GM21529 (cell line): ENCODE measurements at regions not wholly inside any gene's neighbourhood (a gene's known extent, or its start where the extent isn't known, plus 50 kb on each side); places are given as distances from the start of the nearest gene placed in this dataset.

ENCODE experiments used
- ATAC-seq: cut with Tn5 transposase; IDR thresholded peaks from one replicate; pipeline ENCODE4 v1.9.1; 2021; ENCODE audit not compliant: unreplicated experiment

DNA sequence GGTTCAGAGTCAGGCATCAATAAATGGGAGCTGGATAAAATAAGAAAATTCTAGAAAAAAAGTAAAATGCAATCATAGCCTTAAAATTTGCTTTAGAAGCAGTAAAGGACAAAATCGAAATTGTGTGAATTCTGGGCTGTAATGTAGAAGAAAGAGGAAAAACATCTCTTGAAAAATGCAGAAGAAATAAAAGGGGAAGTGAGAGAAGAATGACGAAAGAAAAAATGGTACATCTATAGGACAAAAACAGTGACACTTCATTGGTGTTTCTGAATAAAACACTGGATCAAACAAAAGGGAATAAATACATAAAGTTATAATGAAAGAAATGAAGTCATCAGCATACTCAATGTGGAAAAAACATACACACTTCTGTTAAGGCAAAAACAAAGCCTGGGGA is 642.3 kb downstream of the ACTL7B start:
- ATAC-seq = no peak

DNA sequence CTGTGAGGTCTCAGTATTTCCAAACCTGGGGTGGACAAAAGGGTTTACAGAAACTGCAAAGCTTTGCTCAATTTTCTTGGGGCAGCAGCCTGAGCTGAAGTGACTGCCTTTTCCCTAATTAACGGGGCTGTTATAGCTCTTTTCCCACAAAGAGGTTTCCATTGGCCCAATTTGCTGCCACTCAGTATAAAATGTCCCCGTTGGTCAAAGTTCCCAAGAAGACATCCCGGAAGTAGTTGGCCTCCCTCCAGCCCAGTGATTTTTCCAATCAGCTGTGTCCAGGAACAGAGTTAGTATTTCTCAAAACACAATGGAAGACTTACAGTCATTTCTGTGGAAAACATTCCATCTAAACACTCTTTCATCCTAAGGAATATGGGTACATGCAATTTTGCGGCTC is 643.6 kb downstream of the ACTL7B start:
- no peak for ATAC-seq

DNA sequence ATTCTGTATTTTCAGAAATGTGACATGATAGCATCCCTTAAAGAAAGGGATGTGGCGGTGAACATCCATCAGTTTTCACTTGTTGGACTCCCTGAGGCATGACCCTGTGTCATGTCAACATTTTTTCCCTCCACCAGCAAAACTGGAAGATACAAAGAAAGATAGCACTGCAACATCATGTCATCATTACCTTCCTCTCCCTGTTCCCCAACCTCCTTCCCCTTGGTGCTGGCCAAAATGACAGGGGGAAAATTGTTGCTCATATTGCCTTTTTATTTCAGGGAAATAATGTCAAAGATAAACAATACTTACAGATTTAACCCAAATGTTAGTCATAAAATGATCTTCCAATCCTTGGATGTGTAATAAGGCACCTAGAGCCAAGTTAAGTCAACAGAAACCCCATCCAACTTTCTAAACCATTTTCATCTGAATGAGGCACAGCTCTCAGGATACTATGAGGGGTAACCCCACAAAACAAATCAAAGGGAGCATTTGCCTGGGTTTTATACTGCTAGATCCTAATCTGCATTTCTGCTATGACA is 644.3 kb downstream of the ACTL7B start:
- ATAC-seq = no peak

DNA sequence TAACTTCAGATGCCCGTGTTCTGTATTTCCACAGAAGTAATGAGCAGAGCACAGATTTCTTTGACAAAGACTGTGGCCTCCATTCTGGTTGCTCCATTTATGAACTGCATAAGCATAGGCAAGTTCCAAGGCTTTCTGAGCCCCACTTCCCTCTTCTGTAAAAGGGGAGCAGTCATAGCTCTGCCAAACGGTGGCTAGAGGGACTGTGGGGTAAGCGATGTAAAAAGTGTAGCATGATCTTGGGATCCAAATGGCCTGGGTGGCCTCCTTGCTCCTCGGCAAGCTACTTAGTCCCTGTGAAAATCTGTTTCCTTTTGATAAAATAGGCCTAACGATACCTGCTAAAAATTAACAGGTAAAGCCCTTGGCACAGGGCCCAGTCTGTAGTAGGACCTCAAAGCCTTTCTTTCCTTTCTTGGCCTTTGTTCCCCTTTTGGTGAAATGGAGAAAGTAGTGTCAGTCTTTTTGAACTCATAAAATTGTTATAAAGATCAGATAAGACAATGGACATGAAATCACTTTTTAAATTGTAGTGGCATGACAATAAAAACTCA is 646.6 kb downstream of the ACTL7B start:
- ATAC-seq = no peak

DNA sequence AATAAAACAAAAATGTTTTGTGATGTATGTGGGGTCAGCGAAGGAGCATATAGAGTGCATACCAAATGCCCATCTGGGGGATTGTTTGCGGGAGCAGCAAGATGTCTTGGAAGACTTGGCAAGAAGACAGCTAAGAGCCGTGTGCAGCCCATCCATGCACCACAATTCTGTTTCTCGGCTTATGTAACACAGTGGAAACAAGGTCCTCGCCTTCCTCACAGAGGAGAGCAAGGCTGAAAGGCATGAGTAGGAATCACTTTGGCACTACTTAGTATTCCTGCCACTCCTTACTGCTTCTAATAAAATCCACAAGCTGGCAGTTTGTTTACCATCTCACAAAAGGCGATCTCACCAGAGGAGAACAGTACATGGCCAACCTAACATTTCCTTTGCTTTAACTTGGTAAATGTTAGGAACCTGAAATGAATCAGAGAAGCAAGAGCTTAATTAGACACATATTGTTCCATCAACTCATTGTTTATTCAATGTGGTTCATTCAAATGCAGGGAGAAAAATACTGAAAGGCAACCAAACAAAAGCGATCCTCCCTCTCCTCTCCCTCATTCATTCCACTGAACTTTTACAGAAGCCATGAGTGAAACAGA is 648.1 kb downstream of the ACTL7B start:
- no peak for ATAC-seq

GRCh38 chr9:108205276-108205675 is 650.5 kb downstream of the ACTL7B start:
- no peak for ATAC-seq

- ATAC-seq = no peak
Observed at GRCh38 chr9:108197899-108198298, 657.9 kb downstream of the ACTL7B start.

DNA sequence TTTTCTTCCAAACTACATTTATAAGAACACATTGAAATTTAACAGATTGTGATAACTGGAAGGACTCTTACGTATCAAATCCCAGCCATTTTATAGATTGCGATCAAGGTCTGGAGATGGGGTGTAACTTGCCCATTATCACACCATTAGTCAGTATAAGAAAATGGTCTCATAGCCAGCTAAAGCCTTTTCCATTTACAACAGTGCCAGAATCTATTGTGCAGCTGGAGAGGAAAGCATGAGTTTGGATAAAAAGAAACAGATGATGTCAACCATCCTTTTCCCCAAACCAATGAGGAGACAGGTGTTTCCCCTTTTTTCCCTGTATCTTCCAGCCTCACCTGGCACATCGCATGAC is 658.8 kb downstream of the ACTL7B start:
- no peak for ATAC-seq

- no peak for ATAC-seq
Observed at GRCh38 chr9:108196332-108197007, 659.3 kb downstream of the ACTL7B start.

- no peak for ATAC-seq
Observed at GRCh38 chr9:108194154-108194553, 661.6 kb downstream of the ACTL7B start.

DNA sequence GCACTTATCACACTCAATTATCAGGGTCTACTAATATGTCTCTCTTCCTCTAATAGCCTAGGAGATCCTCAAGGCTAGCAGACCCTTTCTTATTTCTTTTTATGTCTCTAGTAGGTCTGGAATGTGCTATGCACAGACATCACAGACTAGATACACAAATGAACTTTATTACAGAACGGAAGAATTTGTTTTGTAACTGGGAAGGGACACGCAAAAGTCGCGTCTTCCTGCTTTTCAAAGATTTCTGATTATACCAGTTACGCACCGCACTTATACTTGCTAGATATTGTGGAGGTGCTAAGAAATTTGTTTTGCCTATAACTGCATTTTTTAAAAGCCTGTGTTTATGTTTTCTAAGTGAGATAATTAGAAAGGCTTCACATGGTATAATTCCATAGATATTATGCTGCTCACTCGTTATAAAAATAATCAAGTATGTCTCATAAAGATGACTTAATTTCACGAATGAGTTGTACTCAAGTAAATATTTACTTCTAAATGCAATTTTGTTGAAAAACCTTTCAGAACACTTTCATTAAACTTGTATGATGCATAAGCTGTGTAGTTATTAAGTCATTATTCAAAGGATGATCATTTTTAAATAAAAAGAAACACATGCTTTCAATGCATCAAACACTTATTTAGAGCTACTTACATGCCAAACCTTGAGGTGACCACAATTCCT is 662.6 kb downstream of the ACTL7B start:
- no peak for ATAC-seq

DNA sequence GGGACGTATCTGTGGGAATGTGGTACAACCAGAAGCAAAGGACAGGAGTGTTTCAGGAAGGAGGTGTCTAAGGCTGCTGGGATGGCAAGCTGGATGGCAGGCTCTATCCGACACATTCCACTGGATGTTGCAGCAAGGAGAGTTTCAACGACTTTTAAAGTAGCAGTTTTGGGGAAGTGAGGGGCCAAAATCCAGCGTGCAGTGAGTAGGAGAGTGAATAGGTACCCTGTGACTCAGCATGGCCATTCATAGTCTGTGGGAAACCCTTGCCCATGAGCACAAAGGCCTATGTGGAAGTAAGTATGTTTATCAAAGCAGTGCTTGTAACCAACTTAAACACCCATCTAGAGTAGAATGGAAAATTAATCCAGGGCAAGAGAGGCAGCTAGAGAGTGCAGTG is 664.7 kb downstream of the ACTL7B start:
- ATAC-seq = no peak

DNA sequence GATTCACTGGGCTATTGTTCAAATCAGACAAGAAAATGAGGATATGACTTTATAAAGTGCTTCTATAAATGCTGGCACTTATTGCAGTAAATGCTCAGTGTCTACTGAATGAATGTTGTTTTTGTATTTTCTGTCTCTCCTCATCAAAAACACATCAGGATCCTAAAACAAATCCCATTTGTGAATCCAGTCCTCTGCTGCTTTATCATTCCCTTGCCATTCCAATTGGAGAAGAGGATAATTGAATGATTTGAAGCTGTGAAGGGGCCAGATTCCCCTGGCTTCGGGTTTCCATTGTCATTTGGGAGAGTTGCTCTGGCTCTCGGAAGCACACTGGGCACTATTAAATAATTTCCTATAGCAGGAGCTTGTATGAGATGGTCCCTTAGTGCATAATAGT is 666.8 kb downstream of the ACTL7B start:
- ATAC-seq = no peak

GRCh38 chr9:108188482-108188881 is 667.3 kb downstream of the ACTL7B start:
- ATAC-seq = no peak

DNA sequence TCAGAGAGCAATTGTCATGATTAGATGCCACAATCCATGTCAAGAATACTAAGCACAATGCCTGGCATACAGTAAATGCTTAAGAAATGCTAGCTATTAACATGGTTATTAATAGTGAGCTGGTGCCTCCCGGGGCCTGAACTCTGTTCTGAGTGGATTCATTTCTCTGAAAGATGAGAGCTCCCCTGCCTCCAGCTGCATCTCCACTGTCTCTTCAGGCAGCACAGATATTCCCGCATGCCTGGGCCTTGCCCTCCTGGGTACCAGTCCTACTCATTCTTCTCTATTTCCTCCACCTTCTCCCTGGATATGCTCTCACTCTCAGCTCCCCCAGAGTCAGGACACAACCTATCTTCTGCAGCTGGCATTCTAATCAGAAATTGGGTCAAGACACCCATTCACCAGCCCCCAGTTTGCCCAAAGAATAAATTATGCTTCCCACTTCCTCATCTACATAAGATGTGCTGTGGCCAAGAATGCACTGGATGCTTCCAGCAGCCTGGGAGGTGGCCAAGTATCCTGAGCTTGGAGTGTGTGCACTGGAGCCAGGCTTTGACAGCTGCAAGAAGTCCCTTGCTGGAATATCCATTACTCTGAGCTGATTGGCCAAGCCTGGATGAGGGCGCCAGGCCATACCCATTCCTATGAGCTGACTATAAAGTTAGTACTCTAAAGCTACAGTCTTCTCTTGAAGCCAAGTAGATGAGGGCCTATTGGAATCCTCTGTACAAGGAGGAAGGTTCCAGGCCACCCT is 669.0 kb downstream of the ACTL7B start:
- no peak for ATAC-seq

DNA sequence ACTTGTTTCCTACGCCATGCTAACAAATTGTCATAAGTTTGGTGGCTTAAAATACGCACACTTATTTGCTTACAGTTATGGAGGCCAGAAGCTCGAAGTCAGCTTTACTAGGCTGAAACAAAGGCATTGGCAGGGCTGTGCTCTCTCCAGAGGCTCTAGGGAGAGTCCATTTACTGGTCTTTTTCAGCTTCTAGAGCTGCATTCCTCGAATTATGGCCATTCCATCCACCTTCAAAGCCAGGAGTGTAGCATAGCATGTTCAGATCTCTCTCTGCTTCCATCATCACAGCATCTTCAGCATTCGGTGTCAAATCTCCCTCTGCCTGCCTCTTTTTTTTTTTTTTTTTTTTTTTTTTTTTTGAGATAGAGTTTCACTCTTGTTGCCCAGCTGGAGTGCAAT is 670.2 kb downstream of the ACTL7B start:
- ATAC-seq = no peak

GRCh38 chr9:108184941-108185340 is 670.8 kb downstream of the ACTL7B start:
- no peak for ATAC-seq

DNA sequence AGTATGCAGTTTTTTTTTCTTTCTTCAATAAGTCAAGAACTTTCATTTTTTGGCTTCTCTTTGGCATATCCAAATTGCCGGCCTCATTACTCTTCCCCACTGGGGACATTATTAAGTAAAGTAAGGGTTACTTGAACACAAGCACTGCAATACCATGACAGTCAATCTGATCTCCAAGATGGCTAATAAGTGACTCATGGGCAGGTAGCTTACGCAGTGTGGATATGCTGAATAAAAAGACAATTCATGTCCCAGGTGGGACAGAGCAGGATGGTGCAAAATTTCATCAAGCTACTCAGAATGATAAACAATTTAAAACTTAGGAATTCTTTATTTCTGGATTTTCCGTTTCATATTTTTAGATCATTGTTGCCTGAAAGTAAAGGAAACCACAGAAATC is 671.8 kb downstream of the ACTL7B start:
- ATAC-seq = no peak

DNA sequence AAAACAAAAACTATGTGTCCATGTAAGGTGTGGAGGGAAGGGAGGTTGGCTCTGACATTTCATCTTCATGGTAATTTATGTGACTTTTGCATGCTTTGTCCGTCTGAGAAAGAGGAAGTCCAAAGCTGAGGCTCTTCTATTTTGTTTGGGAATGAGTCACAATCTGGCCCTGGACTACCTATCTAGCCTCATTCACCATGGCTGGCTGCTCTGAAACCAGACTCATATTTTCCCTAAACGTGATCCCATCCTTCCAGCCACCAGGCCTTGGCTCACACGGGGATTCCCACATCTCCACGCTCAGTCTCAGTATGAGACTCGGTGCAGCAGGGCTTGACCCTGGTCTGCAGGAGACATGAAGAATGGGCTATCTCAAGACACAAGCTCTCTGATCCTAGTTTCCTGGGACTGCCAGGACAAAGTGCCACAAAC is 672.8 kb downstream of the ACTL7B start:
- peak; percentile 92 for ATAC-seq

- ATAC-seq = no peak
Observed at GRCh38 chr9:108182270-108182669, 673.5 kb downstream of the ACTL7B start.

- no peak for ATAC-seq
Observed at GRCh38 chr9:108181441-108181840, 674.3 kb downstream of the ACTL7B start.
